Activated T-cell treated with anti-CD3 and anti-CD28 coated beads, Interleukin-2, amount 50 U/mL, for 24 hours (primary cell): ENCODE measurements at regions not wholly inside any gene's neighbourhood (a gene's known extent, or its start where the extent isn't known, plus 50 kb on each side); places are given as distances from the start of the nearest gene placed in this dataset.
A peak's percentile ranks its signal among the peaks of the same experiment; 100 is the strongest.

Experiments used
- DNase-seq: peaks from one replicate; pipeline ENCODE4 v3.0.0-alpha.2; 2020
- H3K27ac Mint-ChIP-seq: 2 replicates; pipeline ENCODE4 v1.8.0; 2020; ENCODE audit warnings: mild to moderate bottlenecking, mixed read lengths
- H3K27me3 Mint-ChIP-seq: 2 replicates; pipeline ENCODE4 v1.8.0; 2020; ENCODE audit warnings: mixed read lengths
- H3K36me3 Mint-ChIP-seq: 2 replicates; pipeline ENCODE4 v1.8.0; 2020; ENCODE audit warnings: low read depth, mixed read lengths
- H3K4me1 Mint-ChIP-seq: 2 replicates; pipeline ENCODE4 v1.8.0; 2020; ENCODE audit warnings: low read depth, mixed read lengths
- H3K4me3 Mint-ChIP-seq: 2 replicates; pipeline ENCODE4 v1.8.0; 2020; ENCODE audit warnings: mild to moderate bottlenecking, moderate library complexity, mixed read lengths
- H3K9me3 Mint-ChIP-seq: 2 replicates; pipeline ENCODE4 v1.8.0; 2020; ENCODE audit warnings: mixed read lengths

DNA sequence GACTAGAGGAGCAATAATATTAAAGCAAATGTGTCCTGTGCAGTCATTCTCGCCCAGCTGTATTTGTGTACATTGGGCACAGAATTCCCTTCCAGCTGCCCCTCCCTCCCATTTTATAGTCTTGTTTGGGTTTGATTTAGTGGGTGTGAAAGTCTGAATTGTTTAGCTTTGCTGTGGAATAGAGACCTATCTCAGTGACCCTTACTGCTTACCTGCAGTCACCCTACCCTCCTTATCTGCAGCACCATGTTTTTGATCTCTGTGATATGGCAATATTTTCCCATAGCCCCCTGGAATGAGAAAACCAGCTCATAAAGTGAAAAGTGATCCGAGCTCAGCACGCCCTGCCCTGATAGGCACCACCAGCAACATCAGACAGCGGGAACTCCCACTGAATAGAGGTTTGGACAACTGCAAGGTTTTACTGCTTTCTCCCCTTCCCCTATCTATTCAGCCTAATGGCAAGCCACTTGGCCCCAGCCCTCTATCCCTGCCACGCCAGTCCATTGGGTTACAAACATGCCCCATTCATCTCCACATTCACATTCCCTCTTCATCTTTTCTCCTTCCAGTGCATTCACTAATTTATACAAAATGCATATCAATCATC, 199.0 kb downstream of the ETS1 start:
- Mint-ChIP-seq H3K4me3 (no peak overlapping the region), H3K9me3 (no peaks in the 10 kb centered on the region), H3K4me1 (peaks cover 32% of the 10 kb centered on the region), H3K36me3 (no peaks in the 10 kb centered on the region), H3K27ac (no peak overlapping the region), H3K27me3 (no peaks in the 10 kb centered on the region)
- no peak for DNase-seq

DNA sequence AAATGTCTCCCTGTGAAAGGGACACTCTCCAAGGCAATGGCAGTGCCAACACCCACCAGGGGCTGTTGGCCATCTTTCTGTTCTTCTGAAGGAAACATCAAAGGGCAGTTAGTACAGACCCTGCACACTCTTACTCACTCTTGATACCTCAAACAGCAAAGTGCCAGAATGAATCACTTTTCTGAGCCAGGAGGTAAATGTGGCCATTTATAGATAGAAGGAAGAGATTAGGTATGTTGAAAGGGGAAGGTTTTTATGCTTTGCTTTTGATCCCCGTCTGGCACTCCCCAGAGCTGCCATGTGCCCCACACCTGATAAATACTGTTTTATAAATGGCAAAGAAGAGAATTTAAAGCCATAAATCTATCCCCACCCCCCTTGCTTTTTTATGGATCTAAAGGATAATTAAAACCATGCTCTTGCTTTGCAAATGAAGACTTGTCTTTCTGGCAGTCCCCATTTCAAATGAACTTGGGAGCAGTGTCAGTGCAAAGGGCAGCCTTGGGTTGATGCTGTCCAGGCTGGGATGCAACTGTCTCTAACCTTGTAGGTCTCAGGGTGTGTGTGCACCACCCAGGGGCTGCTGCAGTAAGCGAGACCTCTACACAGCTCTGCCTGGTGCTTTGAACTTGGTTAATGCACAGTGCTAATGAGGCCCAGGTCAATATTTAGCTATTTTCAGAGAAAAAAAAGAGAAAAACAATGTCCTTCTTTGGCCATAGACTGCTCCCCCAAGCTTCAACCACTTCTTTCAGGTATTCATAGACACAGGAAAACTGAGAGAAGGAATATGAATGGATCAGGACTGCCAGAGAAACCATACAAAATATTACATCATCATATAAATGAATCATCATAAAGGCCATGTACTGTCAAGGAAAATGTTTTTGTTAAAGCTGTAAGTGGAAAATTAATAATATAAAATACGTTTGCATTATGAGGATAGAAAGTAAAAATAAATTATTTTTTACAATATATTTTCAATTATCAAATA, 207.5 kb downstream of the ETS1 start:
- peak overlapping the region; percentile 46 for H3K27ac Mint-ChIP-seq
- H3K4me3 Mint-ChIP-seq = peak overlapping the region; percentile 17
- H3K9me3 Mint-ChIP-seq = peaks cover 23% of the 10 kb centered on the region
- peaks cover 3% of the 10 kb centered on the region for H3K36me3 Mint-ChIP-seq
- H3K4me1 Mint-ChIP-seq = peaks cover 43% of the 10 kb centered on the region
- no peaks in the 10 kb centered on the region for H3K27me3 Mint-ChIP-seq
- DNase-seq = no peak

DNA sequence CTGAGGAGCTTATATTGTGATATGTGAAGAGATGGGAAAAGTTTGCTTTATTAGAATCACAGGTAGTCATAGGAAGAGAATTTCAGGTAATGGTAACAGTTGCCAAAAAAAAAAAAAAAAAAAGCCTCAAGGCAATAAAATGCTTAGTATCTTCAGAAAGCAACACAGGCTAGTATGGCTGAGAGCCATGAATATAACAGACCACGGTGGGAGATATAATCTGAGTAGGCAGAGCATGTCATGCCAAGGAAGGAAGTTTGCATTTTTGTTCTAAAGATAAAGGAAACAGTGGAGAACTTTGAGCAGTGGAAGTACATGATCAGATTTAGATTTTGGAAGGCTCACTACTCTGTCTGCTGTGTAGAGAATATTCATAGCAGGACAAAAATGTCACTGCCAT, 211.4 kb downstream of the ETS1 start:
- peaks cover 63% of the 10 kb centered on the region for H3K4me1 Mint-ChIP-seq
- H3K36me3 Mint-ChIP-seq = peaks cover 3% of the 10 kb centered on the region
- no peak overlapping the region for H3K4me3 Mint-ChIP-seq
- no peak for DNase-seq
- H3K9me3 Mint-ChIP-seq = peaks cover 17% of the 10 kb centered on the region
- H3K27ac Mint-ChIP-seq = no peak overlapping the region
- no peaks in the 10 kb centered on the region for H3K27me3 Mint-ChIP-seq

DNA sequence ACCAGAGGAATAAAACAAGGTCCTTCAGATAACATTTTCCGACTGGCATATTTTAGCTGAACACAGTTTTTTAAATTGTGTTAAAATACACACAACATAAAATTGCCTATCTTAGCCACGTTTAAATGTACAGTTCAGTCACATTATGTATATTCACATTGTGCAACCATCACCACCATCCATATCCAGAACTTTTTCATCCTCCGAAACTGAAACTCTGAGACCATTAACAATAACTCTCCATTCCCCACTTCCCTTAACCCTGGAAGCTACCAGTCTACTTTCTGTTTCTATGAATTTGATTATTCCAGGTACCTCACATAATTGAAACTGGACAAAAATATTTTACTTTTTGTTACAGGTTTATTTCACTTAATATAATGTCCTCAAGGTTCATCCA, 213.3 kb downstream of the ETS1 start:
- no peak for DNase-seq
- Mint-ChIP-seq H3K4me1 (peaks cover 51% of the 10 kb centered on the region), H3K36me3 (peaks cover 3% of the 10 kb centered on the region), H3K4me3 (no peak overlapping the region), H3K9me3 (peaks cover 12% of the 10 kb centered on the region), H3K27me3 (no peaks in the 10 kb centered on the region), H3K27ac (no peak overlapping the region)

DNA sequence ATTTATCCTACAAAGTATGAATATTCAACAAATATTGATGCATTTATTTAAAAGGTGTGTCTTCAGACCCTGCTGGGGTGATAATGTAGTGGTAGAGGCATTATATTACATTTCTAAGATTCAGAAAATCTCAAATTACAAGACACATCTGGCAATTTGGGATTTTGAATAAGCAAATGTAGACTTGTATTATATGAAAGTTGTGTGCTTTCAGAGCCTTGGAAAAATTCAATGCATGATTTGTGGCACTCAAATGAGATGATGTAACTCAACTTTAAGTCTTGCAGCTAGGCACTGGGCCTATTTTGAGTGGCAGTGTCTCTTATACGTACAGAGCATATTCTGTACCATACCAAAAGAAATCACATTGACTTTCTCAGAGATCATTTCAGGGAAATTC, 214.4 kb downstream of the ETS1 start:
- H3K9me3 Mint-ChIP-seq = peaks cover 7% of the 10 kb centered on the region
- H3K27me3 Mint-ChIP-seq = no peaks in the 10 kb centered on the region
- H3K27ac Mint-ChIP-seq = no peak overlapping the region
- peaks cover 3% of the 10 kb centered on the region for H3K36me3 Mint-ChIP-seq
- H3K4me1 Mint-ChIP-seq = peaks cover 47% of the 10 kb centered on the region
- no peak overlapping the region for H3K4me3 Mint-ChIP-seq
- no peak for DNase-seq

DNA sequence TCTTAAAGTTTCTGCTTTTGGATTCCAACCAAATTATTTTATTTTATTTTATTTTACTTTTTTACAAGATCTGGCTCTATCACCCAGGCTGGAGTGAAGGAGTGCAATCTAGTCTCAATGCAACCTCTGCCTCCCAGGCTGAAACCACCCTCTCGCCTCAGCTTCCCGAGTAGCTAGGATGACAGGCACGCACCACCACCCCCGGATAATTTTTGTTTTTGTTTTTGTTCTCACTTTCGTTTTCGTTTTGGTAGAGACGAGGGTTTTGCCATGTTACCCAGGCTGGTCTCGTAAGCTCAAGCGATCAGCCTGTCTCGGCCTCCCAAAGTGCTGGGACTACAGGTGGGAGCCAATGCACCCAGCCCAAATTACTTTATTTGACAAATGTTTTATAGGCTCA, 219.8 kb downstream of the ETS1 start:
- Mint-ChIP-seq H3K9me3 (peaks cover 7% of the 10 kb centered on the region), H3K27ac (peak overlapping the region; percentile 72), H3K4me1 (peaks cover 33% of the 10 kb centered on the region), H3K27me3 (no peaks in the 10 kb centered on the region), H3K4me3 (peak overlapping the region; percentile 44), H3K36me3 (no peaks in the 10 kb centered on the region)
- DNase-seq = peak; percentile 51

DNA sequence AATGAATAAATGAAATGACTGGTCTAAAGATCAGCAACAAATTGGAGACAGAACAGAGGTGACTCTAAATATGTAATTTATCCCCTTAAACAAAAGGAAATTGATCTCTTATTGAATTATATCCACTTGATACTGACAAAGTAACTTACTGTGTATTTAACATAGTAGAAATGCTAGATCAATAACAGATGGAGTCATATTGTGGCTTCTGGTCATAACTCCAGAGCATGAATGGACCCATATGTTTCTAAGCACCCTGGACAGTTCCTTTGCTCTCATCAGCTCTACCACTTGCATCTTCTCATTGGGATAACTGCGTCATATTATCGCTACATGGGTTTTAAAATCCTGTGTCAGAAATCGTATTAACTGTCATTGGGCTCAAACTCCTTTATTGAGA, 222.3 kb downstream of the ETS1 start:
- peaks cover 27% of the 10 kb centered on the region for H3K4me1 Mint-ChIP-seq
- no peak for DNase-seq
- no peaks in the 10 kb centered on the region for H3K36me3 Mint-ChIP-seq
- H3K27me3 Mint-ChIP-seq = no peaks in the 10 kb centered on the region
- H3K9me3 Mint-ChIP-seq = peaks cover 7% of the 10 kb centered on the region
- no peak overlapping the region for H3K4me3 Mint-ChIP-seq
- no peak overlapping the region for H3K27ac Mint-ChIP-seq

DNA sequence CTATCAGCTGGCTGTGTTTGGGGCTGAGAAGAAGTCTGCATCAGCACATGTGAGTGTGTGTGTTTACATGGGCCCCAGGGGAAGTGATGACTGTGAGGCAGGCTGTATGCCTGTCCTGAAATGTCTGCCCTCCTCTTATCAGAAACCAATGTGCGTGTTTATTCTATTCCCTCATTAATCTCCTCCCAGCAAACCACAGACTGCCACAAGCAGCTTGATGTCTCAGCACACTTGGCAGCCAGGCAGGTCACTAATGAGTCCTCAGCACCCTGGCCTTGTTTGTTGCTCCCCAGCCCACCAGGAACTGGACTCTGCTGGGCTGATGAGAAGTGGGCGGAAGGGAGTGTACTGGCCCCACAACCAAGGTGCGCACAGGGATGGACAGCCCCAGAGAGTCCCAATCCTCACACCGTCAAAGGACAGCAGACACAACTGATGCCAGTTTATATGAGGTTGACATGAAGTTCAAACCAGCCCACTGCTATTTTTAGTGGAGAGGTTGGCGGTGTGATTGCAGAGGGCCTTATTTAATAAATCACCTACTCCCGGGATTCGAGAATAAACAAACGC, 225.8 kb downstream of the ETS1 start:
- Mint-ChIP-seq H3K4me3 (no peak overlapping the region), H3K9me3 (peaks cover 6% of the 10 kb centered on the region), H3K4me1 (peaks cover 19% of the 10 kb centered on the region), H3K27ac (no peak overlapping the region), H3K36me3 (no peaks in the 10 kb centered on the region), H3K27me3 (no peaks in the 10 kb centered on the region)
- no peak for DNase-seq

DNA sequence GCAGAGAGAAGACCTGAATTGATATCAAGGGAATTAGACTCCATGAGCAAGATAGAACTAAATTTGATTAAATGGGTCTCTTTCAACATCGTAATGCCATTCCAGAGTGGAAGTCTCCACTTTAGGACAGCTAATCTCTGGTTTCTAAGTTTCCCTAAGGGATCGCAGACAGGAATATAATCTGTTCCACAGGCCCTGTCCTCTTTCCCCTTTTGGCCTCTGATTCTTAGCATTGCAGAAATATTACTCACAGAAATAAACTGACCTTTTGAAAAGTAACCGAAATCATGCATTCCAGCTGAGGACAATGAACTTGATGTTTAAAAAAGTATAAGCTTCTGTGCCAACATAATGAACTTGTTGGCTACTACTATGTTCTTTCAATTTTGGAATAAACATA, 227.8 kb downstream of the ETS1 start:
- Mint-ChIP-seq H3K36me3 (no peaks in the 10 kb centered on the region), H3K4me3 (no peak overlapping the region), H3K4me1 (peaks cover 18% of the 10 kb centered on the region), H3K27ac (no peak overlapping the region), H3K27me3 (no peaks in the 10 kb centered on the region), H3K9me3 (no peaks in the 10 kb centered on the region)
- DNase-seq = no peak

DNA sequence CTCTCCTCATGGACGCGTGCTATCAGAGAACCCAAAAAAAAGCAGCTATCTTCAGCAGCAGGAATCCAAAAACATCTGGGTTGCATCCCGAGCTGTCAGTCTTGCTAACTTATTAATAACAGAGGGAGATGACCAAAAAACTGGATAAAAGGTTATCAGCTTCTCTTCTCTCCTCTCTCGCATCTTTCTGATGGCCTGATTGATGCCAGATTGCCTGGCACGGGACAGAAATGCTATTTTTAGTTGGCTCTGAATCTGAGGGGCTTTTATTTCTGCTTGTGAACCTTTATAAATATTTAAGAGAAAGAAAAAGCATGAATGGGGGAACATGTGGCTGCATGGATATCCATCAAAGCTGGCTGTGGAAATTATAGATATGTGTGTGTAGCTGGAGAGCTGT, 230.3 kb downstream of the ETS1 start:
- H3K36me3 Mint-ChIP-seq = no peaks in the 10 kb centered on the region
- H3K27me3 Mint-ChIP-seq = no peaks in the 10 kb centered on the region
- no peak for DNase-seq
- H3K9me3 Mint-ChIP-seq = no peaks in the 10 kb centered on the region
- H3K4me3 Mint-ChIP-seq = no peak overlapping the region
- peaks cover 21% of the 10 kb centered on the region for H3K4me1 Mint-ChIP-seq
- no peak overlapping the region for H3K27ac Mint-ChIP-seq

DNA sequence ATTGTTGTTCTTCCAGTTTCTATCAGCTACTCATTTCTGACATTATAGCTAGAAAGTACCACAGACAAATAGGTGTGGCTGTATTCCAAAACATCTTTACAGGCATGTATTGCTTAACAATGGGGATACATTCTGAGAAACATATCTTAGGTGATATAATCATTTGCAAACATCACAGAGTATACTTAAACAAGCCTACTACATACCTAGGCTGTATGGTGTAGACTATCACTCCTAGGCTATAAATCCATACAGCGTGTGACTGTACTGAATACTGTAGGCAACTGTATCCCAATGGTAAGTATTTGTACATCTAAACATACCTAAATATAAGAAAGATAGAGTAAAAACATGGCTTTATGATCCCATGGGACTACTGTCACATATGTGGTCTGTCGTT, 231.8 kb downstream of the ETS1 start:
- Mint-ChIP-seq H3K4me3 (no peak overlapping the region), H3K36me3 (no peaks in the 10 kb centered on the region), H3K27me3 (no peaks in the 10 kb centered on the region)

DNA sequence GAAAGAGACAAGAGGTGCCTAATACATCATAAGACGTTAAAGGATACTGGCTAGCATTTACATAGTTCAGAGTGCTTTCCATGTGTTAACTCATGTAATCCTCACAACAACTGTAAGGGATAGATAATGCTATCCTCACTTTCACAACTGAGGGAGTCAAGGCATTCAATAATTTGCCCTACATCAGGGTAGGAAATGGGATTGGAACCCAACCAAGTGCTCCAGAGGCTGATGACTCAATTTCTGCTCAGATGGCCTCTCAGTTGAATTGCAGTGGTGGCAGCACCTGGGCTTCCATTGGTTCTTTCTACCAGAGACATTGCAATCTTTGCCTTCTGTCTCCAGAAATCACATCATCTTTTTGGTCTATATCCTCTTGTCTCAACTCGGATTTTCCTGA, 232.9 kb downstream of the ETS1 start:
- no peak for DNase-seq
- H3K9me3 Mint-ChIP-seq = peaks cover 6% of the 10 kb centered on the region
- H3K4me1 Mint-ChIP-seq = peaks cover 38% of the 10 kb centered on the region
- peaks cover 2% of the 10 kb centered on the region for H3K36me3 Mint-ChIP-seq
- no peak overlapping the region for H3K4me3 Mint-ChIP-seq
- no peak overlapping the region for H3K27ac Mint-ChIP-seq
- H3K27me3 Mint-ChIP-seq = no peaks in the 10 kb centered on the region

More for the DNA sequence above, 231.8 kb downstream of the ETS1 start:
- no peaks in the 10 kb centered on the region for H3K9me3 Mint-ChIP-seq
- peaks cover 27% of the 10 kb centered on the region for H3K4me1 Mint-ChIP-seq
- H3K27ac Mint-ChIP-seq = no peak overlapping the region
- no peak for DNase-seq

DNA sequence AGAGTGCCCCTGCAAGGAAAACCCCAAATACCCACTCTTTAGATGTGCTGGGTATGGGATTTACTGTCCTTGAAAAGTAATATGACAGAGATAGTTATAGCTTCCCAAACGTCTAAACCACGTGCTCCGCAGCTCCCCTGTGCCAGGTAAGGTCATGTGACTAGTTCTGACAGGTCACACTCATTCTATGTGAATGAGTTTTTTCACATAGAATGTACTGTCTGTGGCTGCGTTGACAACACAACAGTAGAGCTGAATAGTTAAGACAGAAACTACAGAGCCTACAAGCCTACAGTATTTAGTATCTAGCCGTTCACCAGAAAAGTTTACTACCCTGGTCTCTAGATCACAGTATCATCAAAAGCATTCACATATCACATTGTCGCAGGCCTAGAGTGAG, 236.2 kb downstream of the ETS1 start:
- Mint-ChIP-seq H3K27ac (peak overlapping the region; percentile 38), H3K36me3 (peaks cover 2% of the 10 kb centered on the region), H3K4me3 (no peak overlapping the region), H3K27me3 (no peaks in the 10 kb centered on the region), H3K4me1 (peaks cover 64% of the 10 kb centered on the region), H3K9me3 (peaks cover 9% of the 10 kb centered on the region)
- DNase-seq = no peak

DNA sequence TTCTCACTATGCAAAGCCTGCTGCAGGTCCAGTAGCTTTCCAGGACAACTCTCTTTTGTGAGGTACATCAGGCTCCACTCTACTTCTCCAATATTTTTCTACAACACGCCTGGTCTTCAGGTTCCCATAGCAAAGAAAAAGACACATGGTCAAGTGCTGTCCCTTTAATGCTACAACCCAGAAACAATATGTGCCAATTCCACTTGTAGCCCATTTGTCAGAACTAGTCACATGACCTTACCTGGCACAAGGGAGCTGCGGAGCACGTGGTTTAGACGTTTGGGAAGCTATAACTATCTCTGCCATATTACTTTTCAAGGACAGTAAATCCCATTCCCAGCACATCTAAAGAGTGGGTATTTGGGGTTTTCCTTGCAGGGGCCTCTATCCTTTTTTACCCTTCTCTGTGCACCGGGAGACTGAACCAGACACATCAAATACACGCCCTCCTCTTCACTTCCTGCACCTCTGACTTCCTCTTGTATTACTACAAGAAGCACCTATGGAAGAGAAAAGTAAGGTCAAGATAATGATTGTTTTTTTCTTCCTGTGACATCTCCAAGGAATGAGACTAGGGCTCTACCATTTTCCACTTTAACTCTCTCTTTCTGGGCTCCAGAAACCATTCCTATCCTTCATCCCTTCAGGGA, 237.6 kb downstream of the ETS1 start:
- Mint-ChIP-seq H3K36me3 (peaks cover 2% of the 10 kb centered on the region), H3K27me3 (no peaks in the 10 kb centered on the region), H3K27ac (peak overlapping the region; percentile 66), H3K9me3 (peaks cover 10% of the 10 kb centered on the region), H3K4me1 (peaks cover 78% of the 10 kb centered on the region), H3K4me3 (no peak overlapping the region)
- DNase-seq = no peak
